ENCODE measurements at regions not wholly inside any gene's neighbourhood (a gene's known extent, or its start where the extent isn't known, plus 50 kb on each side); places are given as distances from the start of the nearest gene placed in this dataset.

GRCh38 chr15:95350908-95351307, 979.6 kb upstream of the NR2F2 start:
- TF ChIP-seq, protein P1, sequence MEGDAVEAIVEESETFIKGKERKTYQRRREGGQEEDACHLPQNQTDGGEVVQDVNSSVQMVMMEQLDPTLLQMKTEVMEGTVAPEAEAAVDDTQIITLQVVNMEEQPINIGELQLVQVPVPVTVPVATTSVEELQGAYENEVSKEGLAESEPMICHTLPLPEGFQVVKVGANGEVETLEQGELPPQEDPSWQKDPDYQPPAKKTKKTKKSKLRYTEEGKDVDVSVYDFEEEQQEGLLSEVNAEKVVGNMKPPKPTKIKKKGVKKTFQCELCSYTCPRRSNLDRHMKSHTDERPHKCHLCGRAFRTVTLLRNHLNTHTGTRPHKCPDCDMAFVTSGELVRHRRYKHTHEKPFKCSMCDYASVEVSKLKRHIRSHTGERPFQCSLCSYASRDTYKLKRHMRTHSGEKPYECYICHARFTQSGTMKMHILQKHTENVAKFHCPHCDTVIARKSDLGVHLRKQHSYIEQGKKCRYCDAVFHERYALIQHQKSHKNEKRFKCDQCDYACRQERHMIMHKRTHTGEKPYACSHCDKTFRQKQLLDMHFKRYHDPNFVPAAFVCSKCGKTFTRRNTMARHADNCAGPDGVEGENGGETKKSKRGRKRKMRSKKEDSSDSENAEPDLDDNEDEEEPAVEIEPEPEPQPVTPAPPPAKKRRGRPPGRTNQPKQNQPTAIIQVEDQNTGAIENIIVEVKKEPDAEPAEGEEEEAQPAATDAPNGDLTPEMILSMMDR (IDR thresholded peaks at IDR 0.05) = no peak

DNA sequence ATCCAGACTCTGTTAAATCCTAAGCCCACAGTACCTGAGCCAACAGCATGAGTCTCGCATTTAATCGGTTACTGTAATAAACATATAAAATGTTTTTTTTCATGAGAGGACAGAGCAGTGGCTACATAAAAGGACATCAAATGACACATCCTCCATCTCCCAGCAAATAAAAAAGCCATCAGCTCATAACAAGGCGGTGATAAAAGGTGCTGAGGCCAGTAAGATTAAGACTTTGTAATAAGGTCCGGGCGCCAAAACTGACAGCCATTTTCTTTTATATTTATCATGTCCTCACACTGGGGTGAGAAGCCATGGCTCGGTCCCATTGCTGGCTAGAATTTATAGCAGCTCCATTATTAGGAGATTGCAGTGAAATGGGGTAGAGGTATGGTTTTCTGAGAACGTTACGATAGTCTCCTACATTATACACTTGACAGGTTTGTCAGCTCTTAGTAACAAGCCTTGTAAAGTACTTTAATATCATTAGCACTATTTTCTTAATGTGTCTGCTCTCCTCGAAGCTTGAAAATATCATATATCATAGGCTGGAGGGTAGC, 977.8 kb upstream of the NR2F2 start:
- TF ChIP-seq, protein P1 (IDR thresholded peaks at IDR 0.05) = no peak

- TF ChIP-seq, protein P1 (IDR thresholded peaks at IDR 0.05) = no peak
Observed at GRCh38 chr15:95353512-95353911, 977.0 kb upstream of the NR2F2 start.

DNA sequence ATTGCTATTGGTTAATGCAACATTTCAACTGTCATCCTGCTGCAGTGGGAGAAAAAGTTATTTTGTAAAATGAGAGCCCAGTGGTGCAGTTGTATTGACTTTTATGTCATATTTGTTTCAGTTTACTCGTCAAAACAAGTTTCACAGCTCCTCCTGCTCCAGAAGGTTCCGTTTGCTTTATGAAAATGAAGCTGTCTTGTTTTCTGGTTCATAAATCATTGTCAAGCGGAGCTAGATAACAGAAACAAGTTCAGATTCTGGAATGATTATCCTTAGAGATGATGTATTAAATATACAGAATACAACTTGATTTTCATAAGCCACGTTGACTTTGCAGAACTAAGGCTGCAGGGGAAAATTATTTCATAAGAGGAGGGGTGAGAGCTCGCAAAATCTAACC, 970.5 kb upstream of the NR2F2 start:
- TF ChIP-seq, protein P1 (IDR thresholded peaks at IDR 0.05) = no peak

GRCh38 chr15:95362306-95362705, 968.2 kb upstream of the NR2F2 start:
- TF ChIP-seq, protein P1 (IDR thresholded peaks at IDR 0.05) = no peak

DNA sequence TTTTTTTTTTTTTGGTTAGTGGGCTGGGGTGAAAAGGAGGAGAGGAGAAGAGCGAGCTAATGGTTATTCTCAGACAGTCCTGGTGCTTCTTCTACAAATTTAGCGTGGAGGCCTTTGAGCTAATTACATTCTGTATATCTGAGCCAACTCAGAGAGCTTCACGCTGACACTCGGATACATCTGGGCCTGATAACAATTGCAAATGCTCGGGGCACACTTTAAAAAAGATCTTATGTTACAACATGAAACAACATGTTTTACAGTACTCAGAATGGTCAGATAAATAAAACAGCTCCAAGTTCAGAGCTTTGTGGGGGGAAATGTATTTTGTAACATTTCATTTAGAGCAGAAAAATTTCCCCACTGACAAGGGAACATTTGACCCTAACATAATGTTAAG, 966.9 kb upstream of the NR2F2 start:
- TF ChIP-seq, protein P1 (IDR thresholded peaks at IDR 0.05) = no peak

DNA sequence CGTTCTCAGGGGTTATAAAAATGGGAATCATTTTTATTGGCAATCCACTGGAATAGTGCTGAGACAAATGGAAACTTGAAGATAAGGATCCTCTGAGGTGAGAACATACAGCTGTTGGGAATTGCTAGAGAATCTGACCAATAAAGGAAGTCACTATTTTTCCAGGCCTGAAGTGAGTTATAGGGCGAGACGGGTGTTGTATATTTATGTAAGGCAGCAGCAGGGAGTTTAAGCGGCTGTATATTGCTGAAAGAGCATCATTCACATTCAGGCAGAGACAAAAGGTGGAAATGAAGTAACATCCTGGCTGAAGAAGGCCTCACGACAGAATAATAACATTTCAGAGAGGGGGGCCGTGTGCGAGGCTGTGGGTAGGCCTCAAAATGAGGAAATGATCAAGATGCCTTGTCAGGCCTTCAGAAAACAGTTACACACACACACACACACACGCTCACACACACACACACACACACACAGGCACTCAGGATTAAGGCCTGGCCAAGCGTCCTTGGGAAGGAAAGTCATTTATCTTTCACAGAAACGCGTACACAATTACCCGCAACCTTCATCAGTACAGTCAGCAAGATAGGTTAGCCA, 964.9 kb upstream of the NR2F2 start:
- TF ChIP-seq, protein P1 (IDR thresholded peaks at IDR 0.05) = no peak

DNA sequence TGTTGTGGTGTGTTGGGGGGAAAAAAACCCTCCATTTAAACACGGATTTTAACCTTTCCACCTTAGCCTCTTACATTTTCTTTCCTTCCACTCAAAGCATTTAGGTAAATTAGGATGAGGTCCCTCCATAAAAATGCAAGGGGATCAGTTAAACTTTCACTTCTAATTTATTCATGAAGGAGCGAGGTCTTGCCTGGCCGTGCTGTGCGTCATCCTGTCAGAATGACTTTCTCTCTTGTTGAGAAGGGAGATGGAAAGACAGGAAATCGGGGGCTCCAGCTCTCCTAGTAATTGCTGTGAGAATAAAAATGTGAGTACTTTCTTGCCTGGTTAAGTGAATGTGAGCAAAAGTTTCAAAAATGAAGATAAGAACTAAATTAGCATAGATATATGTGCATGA, 962.3 kb upstream of the NR2F2 start:
- TF ChIP-seq, protein P1 (IDR thresholded peaks at IDR 0.05) = no peak
